Trophoblast cell (in vitro differentiated cells and primary cell): ENCODE measurements at regions not wholly inside any gene's neighbourhood (a gene's known extent, or its start where the extent isn't known, plus 50 kb on each side); places are given as distances from the start of the nearest gene placed in this dataset.

Experiments used
- DNase-seq, 2 donors: peaks; one replicate each; pipeline ENCODE4 v3.0.0-alpha.2; 2016
- H2AFZ ChIP-seq: 2 replicates; pipeline ENCODE4 v1.6.1; 2013; ENCODE audit warnings: low read length, moderate library complexity, mild to moderate bottlenecking; ENCODE audit not compliant: insufficient read depth, poor library complexity
- H2AK5ac ChIP-seq: 2 replicates; pipeline ENCODE4 v1.6.1; 2013; ENCODE audit warnings: mild to moderate bottlenecking, low read length
- H2BK120ac ChIP-seq: 2 replicates; pipeline ENCODE4 v1.6.1; 2013; ENCODE audit warnings: low read length, mild to moderate bottlenecking, moderate library complexity; ENCODE audit not compliant: insufficient read depth, poor library complexity
- H2BK12ac ChIP-seq: 2 replicates; pipeline ENCODE4 v1.6.1; 2013; ENCODE audit warnings: mild to moderate bottlenecking, low read length, moderate library complexity
- H2BK5ac ChIP-seq: 2 replicates; pipeline ENCODE4 v1.6.1; 2013; ENCODE audit warnings: low read length, low read depth, moderate library complexity, mild to moderate bottlenecking; ENCODE audit not compliant: poor library complexity
- H3K14ac ChIP-seq: 2 replicates; pipeline ENCODE4 v1.6.1; 2013; ENCODE audit warnings: mild to moderate bottlenecking, low read length
- H3K18ac ChIP-seq: 2 replicates; pipeline ENCODE4 v1.6.1; 2013; ENCODE audit warnings: mild to moderate bottlenecking, low read length
- H3K23ac ChIP-seq: 2 replicates; pipeline ENCODE4 v1.6.1; 2013; ENCODE audit warnings: low read length
- H3K27ac ChIP-seq: 2 replicates; pipeline ENCODE4 v1.5.1; 2013; ENCODE audit warnings: low read depth, mild to moderate bottlenecking, inconsistent platforms, low read length, moderate library complexity
- H3K27me3 ChIP-seq: 2 replicates; pipeline ENCODE4 v1.6.1; 2013; ENCODE audit warnings: inconsistent platforms, mild to moderate bottlenecking, low read length, moderate library complexity; ENCODE audit not compliant: insufficient read depth
- H3K36me3 ChIP-seq, 2 experiments: 1 replicate in 1 of 2; 2 replicates in 1 of 2; pipeline ENCODE4 v1.6.1; 2013; ENCODE audit warnings: low read length in 2 of 2, mild to moderate bottlenecking in 2 of 2, moderate library complexity in 1 of 2; ENCODE audit not compliant: insufficient read depth in 2 of 2, control insufficient read depth in 1 of 2
- H3K4ac ChIP-seq: 2 replicates; pipeline ENCODE4 v1.6.1; 2013; ENCODE audit warnings: low read depth, mild to moderate bottlenecking, low read length, moderate library complexity
- H3K4me1 ChIP-seq, 2 experiments: 1 replicate in 1 of 2; 2 replicates in 1 of 2; pipeline ENCODE4 v1.6.1; 2013; ENCODE audit warnings: low read length in 2 of 2, mild to moderate bottlenecking in 2 of 2, moderate library complexity in 1 of 2; ENCODE audit not compliant: insufficient read depth in 2 of 2, control insufficient read depth in 1 of 2
- H3K4me2 ChIP-seq: 2 replicates; pipeline ENCODE4 v1.6.1; 2013; ENCODE audit warnings: inconsistent platforms, mild to moderate bottlenecking, low read length, moderate library complexity
- H3K4me3 ChIP-seq: 2 replicates; pipeline ENCODE4 v1.5.1; 2013; ENCODE audit warnings: mild to moderate bottlenecking, low read depth, low read length, inconsistent platforms
- H3K79me1 ChIP-seq: one replicate; pipeline ENCODE4 v1.6.1; 2013; ENCODE audit warnings: low read length
- H3K79me2 ChIP-seq: 2 replicates; pipeline ENCODE4 v1.6.1; 2013; ENCODE audit warnings: low read length, mild to moderate bottlenecking; ENCODE audit not compliant: control insufficient read depth, insufficient read depth, poor library complexity
- H3K9ac ChIP-seq: 2 replicates; pipeline ENCODE4 v1.6.1; 2013; ENCODE audit warnings: mild to moderate bottlenecking, low read length
- H3K9me3 ChIP-seq: 2 replicates; pipeline ENCODE4 v1.6.1; 2013; ENCODE audit warnings: low read depth, mild to moderate bottlenecking, control low read depth, inconsistent platforms, low read length; ENCODE audit not compliant: insufficient read depth
- H4K12ac ChIP-seq: 2 replicates; pipeline ENCODE4 v1.6.1; 2013; ENCODE audit warnings: low read depth, mild to moderate bottlenecking, low read length, moderate library complexity
- H4K8ac ChIP-seq: 2 replicates; pipeline ENCODE4 v1.6.1; 2013; ENCODE audit warnings: low read depth, mild to moderate bottlenecking, low read length, moderate library complexity
- H4K91ac ChIP-seq: one replicate; pipeline ENCODE4 v1.6.1; 2013; ENCODE audit warnings: low read depth, mild to moderate bottlenecking, low read length, moderate library complexity
- WGBS: extraction: QIAGEN DNeasy Blood & Tissue Kit; methylation state at CpG from one replicate; pipeline ENCODE4 v1.1.7; 2013; ENCODE audit warnings: missing lambda C conversion rate; ENCODE audit not compliant: insufficient read length, insufficient coverage; ENCODE audit errors: extremely low coverage; 5-methylcytosine and 5-hydroxymethylcytosine counted together

DNA sequence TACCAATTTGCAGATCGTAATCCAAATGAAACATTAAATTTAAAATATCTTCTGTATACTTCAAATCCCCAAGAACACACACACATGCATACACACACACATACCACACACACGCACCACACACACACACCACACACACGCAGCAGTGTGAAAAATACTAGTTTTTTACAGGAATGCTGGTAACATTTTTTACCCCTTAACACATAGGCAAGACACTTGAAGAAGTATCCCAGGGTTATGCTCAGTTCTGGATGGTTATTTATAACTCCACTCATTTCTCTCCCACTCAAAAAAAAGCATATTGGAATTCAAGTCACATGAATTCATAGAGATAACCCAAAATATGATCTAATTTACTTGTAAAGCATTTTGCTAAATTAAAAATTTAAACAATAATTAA, 325.5 kb upstream of the SLC7A11 start:
- Histone ChIP-seq H2BK5ac (no peak overlapping the region), H3K36me3 (no peaks in the 10 kb centered on the region), H3K79me2 (no peaks in the 10 kb centered on the region), H4K8ac (no peak overlapping the region), H2AFZ (no peak overlapping the region), H3K23ac (no peak overlapping the region), H3K18ac (no peak overlapping the region), H4K91ac (no peak overlapping the region), H3K14ac (no peak overlapping the region), H2BK12ac (no peak overlapping the region), H4K12ac (no peak overlapping the region), H3K4me2 (no peak overlapping the region), H3K4me1 (no peaks in the 10 kb centered on the region), H3K9me3 (no peaks in the 10 kb centered on the region), H3K4me3 (no peak overlapping the region), H2BK120ac (no peak overlapping the region), H3K79me1 (no peaks in the 10 kb centered on the region), H3K27ac (no peak overlapping the region), H3K9ac (no peak overlapping the region), H3K27me3 (no peaks in the 10 kb centered on the region), H2AK5ac (no peak overlapping the region), H3K4ac (no peak overlapping the region)
- no peak for DNase-seq
- WGBS: no CpG with 5 or more reads among the region's 3 CpGs

GRCh38 chr4:138565576-138565975, 323.4 kb upstream of the SLC7A11 start:
- H3K36me3 ChIP-seq: no peaks in the 10 kb centered on the region
- no peak overlapping the region for H2BK120ac ChIP-seq
- H3K4me3 ChIP-seq: no peak overlapping the region
- no peak overlapping the region for H2BK12ac ChIP-seq
- H3K79me2 ChIP-seq: peaks cover 2% of the 10 kb centered on the region
- no peak overlapping the region for H3K27ac ChIP-seq
- no peak for DNase-seq
- H3K18ac ChIP-seq: no peak overlapping the region
- H2AK5ac ChIP-seq: no peak overlapping the region
- H4K8ac ChIP-seq: no peak overlapping the region
- no peak overlapping the region for H2AFZ ChIP-seq
- no peak overlapping the region for H3K23ac ChIP-seq
- no peak overlapping the region for H3K14ac ChIP-seq
- no peak overlapping the region for H3K4me2 ChIP-seq
- H4K12ac ChIP-seq: no peak overlapping the region
- no peaks in the 10 kb centered on the region for H3K9me3 ChIP-seq
- no CpG with 5 or more reads among the region's 4 CpGs for WGBS
- H2BK5ac ChIP-seq: no peak overlapping the region
- H3K4me1 ChIP-seq: no peaks in the 10 kb centered on the region
- no peak overlapping the region for H3K4ac ChIP-seq
- H3K79me1 ChIP-seq: no peaks in the 10 kb centered on the region
- H3K27me3 ChIP-seq: no peaks in the 10 kb centered on the region
- H3K9ac ChIP-seq: no peak overlapping the region
- no peak overlapping the region for H4K91ac ChIP-seq

- DNase-seq: no peak
- no peak overlapping the region for H3K23ac ChIP-seq
Measured at GRCh38 chr4:138562544-138562991, 320.4 kb upstream of the SLC7A11 start.

GRCh38 chr4:138561906-138562305, 319.8 kb upstream of the SLC7A11 start:
- Histone ChIP-seq H2AK5ac (no peak overlapping the region), H3K23ac (no peak overlapping the region), H3K9me3 (no peaks in the 10 kb centered on the region), H4K91ac (no peak overlapping the region), H4K12ac (no peak overlapping the region), H3K79me1 (no peaks in the 10 kb centered on the region), H2BK120ac (no peak overlapping the region), H3K14ac (no peak overlapping the region), H3K18ac (no peak overlapping the region), H3K27me3 (no peaks in the 10 kb centered on the region), H3K27ac (no peak overlapping the region), H3K4ac (no peak overlapping the region), H4K8ac (no peak overlapping the region), H3K79me2 (peaks cover 3% of the 10 kb centered on the region), H3K4me3 (no peak overlapping the region), H2BK5ac (no peak overlapping the region), H3K9ac (no peak overlapping the region), H3K36me3 (no peaks in the 10 kb centered on the region), H3K4me2 (no peak overlapping the region), H3K4me1 (no peaks in the 10 kb centered on the region), H2AFZ (no peak overlapping the region), H2BK12ac (no peak overlapping the region)
- no peak for DNase-seq
- WGBS: no CpG with 5 or more reads among the region's 18 CpGs

More at GRCh38 chr4:138562544-138562991, 320.4 kb upstream of the SLC7A11 start:
- Histone ChIP-seq H3K18ac (no peak overlapping the region), H2BK120ac (no peak overlapping the region), H3K9me3 (no peaks in the 10 kb centered on the region), H4K91ac (no peak overlapping the region), H3K79me1 (no peaks in the 10 kb centered on the region), H3K4me3 (no peak overlapping the region), H4K12ac (no peak overlapping the region), H3K4me1 (no peaks in the 10 kb centered on the region), H3K36me3 (no peaks in the 10 kb centered on the region), H2BK12ac (no peak overlapping the region), H2AK5ac (no peak overlapping the region), H3K27ac (no peak overlapping the region), H3K79me2 (peaks cover 3% of the 10 kb centered on the region), H2BK5ac (no peak overlapping the region), H3K14ac (no peak overlapping the region), H4K8ac (no peak overlapping the region), H3K4ac (no peak overlapping the region), H3K27me3 (no peaks in the 10 kb centered on the region), H2AFZ (no peak overlapping the region), H3K4me2 (no peak overlapping the region), H3K9ac (no peak overlapping the region)
- WGBS: no CpG with 5 or more reads among the region's 1 CpG
